Left lobe of liver (tissue), 2 donors: ENCODE measurements at regions not wholly inside any gene's neighbourhood (a gene's known extent, or its start where the extent isn't known, plus 50 kb on each side); places are given as distances from the start of the nearest gene placed in this dataset.
A peak's percentile ranks its signal among the peaks of the same experiment; 100 is the strongest.

Experiments used
- ATAC-seq: fragments of 200-7000 bp; cut with Tn5 transposase; one replicate; pipeline ENCODE4 v1.9.1; 2020; ENCODE audit warnings: mild to moderate bottlenecking, moderate library complexity
- DNase-seq: peaks from one replicate; pipeline ENCODE4 v3.0.0-alpha.2; 2020; ENCODE audit warnings: low spot score
- donor health status: DM: no; HTN: no; CAD: no; lungs with moderate emphysema.
- donor health status: DM: no; HTN: yes; CAD: no.

DNA sequence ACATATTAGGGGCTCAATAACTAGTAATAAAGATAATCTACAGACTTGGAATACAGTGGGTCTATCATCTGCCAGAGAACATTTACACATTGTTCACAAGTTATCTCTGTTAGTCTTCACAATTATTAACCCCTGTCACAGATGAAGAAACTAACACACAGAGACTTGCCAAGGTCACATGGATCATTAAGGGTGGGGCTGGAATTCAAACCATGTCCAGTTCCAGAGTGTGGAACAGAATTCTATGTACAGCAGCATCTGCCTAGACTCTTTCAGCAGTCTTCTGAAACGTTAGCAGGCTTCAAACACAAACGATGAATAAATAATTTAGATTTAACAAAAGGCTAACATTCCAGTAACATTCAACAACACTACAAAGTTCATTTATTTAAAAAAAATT, 673.9 kb upstream of the NR2F2 start:
- DNase-seq: no peak
- no peak for ATAC-seq

DNA sequence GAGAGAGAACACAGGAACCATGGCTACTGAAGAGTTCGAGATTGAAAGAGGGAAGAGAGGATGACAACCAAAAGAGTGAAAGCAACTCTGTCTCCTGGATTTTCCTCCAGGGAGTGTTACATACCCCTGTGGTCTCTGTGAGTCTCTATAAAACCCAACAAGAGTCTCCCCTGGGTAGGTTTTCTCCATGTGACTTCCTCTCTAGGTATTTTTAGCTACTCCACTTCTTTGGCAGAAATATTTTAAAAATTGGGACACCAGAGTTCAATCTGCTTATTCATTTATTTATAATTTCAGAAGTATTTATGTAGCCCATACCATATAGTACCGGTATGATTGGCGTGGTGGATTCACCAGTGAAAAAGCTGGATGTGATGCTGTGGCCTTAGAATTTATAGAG, 671.7 kb upstream of the NR2F2 start:
- no peak for DNase-seq
- no peak for ATAC-seq

DNA sequence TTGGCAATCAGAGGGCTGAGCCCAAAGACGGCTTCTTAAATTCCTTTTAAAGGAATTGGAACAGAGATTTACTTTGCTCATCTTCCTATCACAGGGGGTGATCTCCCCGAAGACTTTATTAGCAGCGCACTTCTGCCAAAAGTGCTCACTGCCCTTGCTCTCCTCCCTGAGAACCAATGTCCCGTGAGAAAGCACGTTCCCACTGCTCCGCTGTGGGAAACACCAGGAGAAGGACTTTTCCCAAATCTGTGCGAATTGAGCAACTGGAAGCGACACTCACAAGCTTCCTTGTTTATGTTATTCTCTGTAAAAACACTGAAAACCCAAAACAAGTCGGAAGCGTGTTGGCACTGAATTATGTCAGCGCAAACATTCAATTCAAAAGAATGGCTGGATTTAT, 670.8 kb upstream of the NR2F2 start:
- ATAC-seq (no peak), DNase-seq (no peak)

DNA sequence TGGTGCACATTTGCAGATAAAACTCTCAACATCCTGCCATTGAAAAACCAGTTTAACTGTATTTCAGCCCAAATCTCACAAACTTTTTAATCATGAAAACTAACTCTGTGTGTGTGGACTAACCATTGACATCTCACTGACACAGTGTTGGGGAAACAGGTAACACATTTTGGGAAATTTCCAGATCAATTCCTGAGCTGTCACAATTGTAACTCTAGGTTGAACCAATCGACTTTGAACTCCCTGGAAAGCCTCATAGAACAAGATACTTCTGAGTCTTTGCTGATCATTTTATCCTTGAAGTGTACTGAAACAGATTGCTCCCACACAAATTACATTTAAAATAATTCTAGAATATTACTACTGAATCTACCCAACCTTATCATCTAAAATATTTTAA, 667.9 kb upstream of the NR2F2 start:
- peak; percentile 69 for ATAC-seq
- no peak for DNase-seq

DNA sequence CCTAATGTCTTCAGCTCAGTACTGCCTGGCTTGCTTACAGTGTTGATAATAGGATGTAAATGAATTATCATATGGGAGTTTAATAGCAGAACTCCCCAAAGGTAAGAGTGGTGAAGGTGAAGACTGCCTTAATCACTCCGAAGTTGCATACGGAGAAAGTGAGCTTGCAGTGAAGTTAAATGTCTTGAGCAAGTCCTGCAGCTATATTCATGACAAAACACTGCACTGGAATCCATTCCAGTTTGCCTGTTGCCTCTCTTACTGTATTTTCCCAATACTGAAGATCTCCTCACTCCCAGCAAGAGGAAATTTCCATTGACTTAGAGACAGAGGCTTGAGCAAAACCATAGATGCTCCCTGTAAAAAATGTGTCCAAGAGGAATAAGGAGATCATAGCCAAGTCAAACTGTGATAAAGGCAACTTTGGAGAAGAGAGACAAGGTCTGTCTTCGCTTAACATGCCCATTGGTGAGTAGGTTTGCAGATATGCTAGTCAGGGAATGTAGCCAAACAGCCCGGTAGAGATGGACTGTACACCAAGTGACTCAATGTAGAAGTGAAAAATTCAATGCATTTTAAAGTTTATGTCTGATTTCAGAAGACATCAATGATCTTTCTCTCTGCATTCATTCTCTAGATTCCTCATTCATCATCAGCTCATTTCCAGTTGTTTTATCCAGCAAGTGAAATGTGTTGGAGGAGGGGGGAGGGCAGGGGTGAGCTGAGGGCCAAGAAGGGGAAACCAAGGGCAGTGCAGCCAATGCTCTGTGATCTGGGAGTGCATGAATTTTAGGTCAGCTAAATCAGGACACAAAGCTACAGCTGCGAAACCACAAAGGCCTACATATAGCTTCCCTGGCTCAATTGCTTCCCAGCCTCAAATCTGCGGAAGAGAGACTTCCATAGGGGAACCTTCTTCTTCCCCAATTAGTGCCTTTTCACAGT, 667.1 kb upstream of the NR2F2 start:
- DNase-seq (no peak), ATAC-seq (peak; percentile 23)

DNA sequence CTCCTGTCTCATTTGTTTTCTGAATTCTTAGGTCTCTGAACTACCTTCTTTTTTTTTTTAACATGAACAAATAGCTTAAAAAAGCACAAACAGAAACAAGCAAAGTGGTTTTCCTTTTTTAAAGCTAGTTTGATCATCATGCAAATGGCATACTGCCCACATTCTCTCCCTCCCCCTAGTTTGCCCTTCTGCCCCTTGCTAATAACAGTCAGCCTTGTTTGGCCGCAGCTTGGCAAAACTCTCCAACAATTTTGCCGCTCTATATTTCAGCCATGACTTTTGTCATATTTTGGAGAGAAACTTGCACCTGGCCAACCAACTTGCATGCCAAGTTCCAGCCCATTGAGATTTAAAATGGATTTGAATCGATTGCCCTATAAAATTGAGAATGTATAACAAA, 666.0 kb upstream of the NR2F2 start:
- ATAC-seq (peak; percentile 83), DNase-seq (peak; percentile 83)

DNA sequence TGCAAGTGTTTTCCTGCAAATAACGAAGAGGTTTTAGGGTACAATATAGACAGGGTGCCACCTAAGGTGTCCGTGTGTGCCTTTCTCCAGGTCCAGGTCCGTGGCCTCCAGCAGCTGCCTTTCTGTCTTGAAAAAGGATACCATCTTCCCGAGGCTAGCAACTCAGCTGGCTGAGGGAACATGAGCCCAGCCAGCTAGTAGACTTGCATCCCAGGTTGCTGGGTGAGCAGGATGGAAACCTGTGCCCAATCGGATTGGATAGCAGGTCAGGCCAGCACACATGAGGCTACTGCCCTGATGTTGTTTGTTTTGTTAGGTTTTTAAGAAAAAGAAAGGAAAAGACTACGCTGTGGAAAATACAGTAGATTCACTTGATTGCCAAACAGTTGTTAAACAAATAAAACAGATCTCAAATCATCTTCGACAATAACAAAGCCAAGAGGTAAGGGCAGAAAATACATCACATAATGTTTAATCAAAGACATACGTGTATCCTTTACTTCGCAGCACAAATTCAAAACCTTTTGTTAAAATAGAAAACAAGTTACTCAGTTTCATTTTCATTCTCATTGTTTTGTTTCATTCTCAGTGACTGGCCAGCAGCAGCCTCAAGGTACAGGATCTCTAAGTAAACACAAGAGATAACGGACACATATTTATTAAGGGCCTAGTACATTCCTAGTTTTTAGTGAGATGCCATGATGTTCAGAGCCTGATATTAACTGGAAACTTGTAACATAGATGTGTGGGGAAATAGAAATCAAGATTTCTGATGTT, 661.2 kb upstream of the NR2F2 start:
- ATAC-seq (peak; percentile 83), DNase-seq (no peak)

DNA sequence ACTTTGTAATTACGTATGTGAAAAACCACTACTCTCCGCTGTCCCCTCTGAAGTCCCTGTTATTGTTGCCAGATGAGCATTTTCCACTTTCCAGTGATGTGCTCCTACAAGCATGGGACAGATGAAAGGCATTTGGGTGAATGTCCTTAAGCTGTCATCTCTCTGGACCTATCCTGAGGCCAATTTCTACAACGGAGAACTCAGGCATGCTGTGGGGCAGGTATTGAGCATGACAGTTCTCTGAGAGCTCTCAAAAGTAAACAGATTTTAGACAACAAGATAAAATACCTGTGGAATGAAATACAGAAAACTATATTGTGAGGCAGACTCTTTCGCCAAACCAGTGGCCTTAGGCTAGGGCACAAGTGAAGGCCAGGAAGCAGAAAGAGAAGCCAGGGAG, 656.5 kb upstream of the NR2F2 start:
- DNase-seq (no peak), ATAC-seq (no peak)

DNA sequence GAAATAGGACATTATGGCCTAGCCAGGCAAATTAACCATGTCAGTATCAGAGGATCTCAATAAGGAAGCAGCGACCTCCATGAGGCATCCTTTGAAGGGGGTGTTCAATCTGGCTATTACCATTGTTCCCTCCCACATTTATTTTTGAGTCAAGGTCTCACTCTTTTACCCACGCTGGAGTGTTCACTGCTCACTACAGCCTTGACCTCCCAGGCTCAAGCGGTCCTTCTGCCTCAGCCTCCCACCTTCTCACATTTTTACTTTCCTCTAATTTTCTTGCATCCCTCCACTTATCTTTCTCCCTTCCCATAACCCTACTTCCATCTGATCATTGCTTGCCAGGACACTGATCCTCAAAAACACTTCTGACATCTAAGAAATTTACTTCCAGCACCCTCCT, 654.0 kb upstream of the NR2F2 start:
- ATAC-seq (no peak), DNase-seq (no peak)

DNA sequence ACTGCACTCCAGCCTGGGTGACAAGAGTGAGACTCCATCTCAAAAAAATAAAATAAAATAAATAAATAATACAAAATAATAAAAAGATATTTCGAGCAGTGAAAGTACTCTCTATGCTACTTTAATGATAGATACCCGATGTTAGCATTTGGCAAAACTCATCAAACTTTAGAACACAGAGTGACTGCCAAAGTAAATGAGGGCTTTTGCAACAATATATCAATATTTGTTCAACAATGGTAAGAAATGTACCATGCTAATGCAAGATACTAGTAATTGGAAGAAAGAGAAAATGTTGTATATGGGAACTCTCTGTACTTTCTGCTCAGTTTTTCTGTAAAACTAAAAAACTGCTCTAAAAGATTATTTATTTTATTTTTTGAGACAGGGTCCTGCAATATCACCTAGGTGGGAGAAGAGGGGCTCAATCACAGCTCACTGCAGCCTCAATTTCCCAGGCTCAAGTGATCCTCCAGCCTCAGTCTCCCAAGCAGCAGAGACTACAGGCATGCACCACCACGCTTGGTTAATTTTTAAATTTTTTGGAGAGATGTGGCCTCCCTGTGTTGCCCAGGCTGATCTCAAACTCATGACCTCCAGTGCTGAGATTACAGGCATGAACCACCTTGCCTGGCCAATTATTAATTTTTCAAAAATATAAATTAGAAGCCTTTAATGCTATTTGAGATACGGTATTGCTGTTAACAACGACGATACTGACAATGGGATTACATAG, 650.5 kb upstream of the NR2F2 start:
- ATAC-seq: peak; percentile 77
- peak; percentile 54 for DNase-seq

DNA sequence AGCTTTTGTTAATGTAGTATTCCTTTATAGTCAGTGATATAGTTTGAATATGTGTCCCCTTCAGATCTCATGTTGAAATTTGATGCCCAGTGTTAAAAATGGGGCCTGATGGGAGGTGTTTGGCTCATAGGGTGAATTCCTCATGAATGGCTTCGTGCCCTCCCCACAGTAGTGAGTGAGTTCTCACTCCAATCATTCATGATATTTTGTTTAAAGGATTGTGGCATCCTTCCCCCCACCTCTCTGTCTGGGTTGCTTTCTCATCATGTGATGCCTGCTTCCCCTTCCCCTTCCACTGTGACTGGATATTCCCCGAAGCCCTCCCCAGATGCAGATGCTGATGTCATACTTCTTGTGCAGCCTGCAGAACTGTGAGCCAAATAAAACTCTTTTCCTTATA, 649.8 kb upstream of the NR2F2 start:
- ATAC-seq: peak; percentile 50
- no peak for DNase-seq

DNA sequence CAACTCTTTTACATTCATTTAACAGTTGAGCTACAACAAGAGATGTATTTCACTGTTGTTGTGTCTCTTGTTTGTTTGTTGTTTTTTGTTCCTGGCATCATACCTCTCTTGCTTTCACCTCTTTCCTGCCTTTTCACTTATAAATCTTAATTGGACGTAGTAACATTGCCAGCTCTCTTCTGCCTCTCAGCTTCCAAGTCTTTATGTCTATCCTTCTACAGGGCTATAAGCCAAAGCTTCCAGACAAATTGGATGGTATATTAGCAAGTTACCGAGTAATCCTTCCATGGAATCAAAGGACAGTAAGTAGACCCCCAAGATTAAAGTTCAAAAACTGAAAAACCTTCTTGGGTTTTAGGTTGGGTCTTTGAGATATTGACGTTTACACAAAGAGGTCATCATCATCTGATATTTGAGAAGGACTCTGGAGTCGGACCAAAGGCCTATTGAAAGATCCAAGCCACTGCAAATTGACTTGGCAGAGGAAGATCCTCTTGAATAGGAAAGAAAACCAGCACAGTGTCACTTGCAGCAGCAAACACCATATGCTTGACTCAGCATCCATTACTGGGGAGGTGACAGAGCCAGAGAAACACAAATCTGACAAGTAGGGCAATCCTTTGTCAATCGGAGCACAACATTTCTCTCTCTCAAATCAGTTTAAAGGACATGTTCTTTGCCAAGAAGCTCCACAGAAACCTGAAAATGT, 648.5 kb upstream of the NR2F2 start:
- peak; percentile 57 for ATAC-seq
- DNase-seq: no peak

DNA sequence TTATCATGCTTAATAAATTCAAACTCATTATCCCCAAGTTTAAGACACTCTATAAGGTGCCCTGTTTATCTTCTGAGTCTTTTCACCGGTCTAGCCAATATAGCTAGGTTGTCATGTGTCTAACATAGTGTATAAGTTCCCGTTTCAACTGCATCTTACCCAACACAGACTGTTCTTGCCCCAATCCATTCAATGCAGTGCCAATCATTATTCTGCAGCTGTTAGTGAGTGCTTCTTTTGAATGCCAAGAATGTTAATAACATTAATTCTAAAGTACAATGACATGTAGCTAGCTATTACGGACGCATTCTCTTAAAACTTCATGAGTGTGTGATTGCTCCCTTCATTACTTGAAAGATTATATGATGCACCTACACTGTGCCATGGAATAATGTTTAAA, 646.4 kb upstream of the NR2F2 start:
- ATAC-seq (no peak), DNase-seq (no peak)

DNA sequence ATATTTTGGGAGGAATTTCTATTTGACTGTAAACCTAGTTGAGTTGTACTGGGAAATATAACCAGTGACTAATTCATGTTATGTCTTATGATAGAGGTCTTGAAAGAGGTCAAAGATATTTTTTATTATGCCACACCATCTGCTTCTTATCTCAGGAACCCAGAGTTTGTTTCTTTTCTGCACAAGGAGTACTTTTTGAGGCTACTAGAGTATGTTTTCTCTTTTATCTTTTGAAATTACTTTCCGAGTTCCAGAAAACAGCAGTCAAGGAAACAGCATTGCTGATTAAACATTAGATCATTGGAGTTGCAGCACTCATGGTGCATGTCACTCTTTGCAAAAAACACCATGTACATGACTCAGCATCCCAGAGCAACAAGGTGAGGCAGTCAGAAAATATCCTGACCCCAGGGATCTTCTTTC, 645.8 kb upstream of the NR2F2 start:
- DNase-seq: no peak
- ATAC-seq: peak; percentile 25

DNA sequence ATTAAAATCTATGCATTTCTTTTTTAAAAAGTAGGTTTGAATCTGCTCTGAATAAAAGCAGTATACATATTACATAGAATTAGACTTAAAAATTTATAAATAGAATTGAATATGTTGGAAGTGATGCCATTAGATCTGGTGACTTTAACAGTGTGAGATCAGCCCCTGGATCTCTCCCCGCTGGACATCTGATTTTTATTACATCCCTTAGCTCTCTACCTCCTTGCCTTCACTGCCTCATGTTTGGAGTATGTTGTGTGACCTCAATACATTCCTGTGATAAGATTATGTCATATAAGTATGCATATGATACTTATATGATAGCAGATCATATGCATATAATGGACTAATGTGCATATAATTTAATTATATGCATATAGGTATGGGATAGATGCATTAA, 643.4 kb upstream of the NR2F2 start:
- DNase-seq (no peak), ATAC-seq (no peak)

DNA sequence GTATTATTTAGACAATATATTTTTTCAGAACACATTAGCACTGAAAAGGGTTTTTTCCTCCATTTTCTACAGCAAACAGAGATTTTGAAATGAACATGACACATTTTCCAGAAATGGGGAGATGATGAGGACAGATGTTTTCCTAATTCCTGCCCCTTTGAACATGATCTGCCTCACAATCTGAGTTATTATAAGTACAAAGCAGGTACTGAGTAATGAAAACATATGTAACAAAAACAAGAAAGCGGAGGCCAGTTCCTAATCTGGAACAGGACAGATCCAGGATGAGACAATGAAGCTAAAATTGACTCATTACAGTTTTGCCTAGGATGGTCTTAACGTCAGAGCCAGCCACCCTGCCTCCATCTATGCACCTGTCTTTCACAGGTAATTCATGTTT, 642.8 kb upstream of the NR2F2 start:
- no peak for ATAC-seq
- DNase-seq: no peak

DNA sequence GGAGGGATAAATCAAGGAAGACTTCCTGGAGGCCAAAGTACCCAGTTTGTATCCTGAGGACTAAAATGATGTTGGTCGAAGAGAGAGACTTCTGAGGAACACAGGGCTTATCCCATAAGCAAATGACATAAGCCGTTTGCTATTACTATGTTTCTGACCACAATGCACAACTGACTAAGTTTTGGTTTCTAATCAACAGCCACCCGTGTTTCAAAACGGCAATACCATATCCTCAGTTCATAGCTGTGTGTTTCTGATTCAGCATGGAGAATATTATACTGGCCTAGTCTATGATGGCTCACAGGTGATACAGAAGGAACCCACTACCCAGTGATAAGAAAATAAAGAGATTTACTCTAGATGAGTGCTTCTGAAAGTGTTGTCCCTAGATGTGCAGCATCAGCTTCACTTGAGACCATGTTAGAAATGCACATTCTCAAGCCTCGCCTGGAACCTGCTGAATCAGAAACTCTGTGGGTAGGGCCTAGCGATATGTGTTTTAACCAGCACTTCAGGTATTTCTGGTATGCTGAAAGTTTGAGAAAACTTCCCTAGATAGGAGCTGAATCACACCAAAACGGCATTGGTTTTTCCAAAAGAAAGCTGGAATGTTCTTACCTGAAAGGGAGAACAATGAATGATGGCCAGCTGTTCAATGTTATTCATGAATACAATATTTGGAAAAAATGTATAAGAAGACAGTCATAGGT, 639.7 kb upstream of the NR2F2 start:
- DNase-seq (no peak), ATAC-seq (no peak)

DNA sequence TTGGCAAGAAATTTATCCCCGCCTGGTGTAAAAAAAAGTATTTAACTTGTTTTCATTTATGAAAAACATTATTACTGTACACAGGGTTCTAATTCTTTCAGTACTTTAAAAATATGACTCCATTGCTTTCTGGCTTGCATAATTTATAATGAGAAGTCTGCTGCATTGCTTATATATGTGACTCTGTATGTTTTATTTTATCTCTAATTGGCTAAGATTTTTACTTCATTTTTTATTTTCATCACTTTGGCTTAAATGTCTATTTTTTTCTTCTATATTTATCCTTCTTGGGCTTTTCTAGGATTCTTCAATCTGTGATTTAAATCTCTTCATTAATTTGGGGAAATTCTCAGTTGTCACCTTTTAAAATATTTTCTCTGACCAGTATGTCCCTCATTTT, 636.6 kb upstream of the NR2F2 start:
- ATAC-seq (no peak), DNase-seq (no peak)

DNA sequence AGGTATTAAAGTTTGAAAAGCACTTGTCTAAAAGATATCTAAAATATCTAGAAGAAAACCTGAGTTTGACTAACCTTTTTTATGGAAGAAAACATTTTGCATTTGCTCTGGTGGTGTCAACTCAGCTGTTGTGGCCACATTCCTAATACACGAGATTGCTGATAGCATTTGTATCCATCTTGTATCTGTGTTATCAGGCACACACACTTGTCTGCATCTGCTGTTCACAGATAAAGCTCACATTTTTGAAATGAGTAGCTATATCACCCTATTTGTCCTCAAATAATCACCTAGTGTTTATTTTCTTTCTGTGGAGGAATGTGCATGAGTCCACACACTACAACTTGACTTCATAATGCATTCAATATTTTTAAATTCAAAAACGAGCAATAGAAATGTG, 632.3 kb upstream of the NR2F2 start:
- DNase-seq (no peak), ATAC-seq (no peak)

DNA sequence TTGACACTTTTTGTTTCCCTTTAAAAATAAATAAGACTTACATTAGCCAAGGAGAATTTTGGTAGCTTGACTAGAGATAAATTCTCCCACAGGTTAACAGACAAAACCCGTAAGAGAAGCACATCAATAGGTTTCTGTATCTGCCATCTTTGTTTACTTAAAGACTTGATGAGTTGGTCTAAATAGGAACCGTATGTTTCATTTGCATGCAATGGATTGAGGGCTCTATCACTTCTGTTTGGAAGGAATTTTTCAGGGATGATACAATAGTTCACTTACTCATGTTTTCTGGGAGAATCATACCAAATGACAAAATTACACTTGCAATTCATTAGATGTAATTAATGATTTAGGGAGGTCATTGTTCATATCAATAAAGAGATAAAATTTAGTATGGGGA, 631.5 kb upstream of the NR2F2 start:
- DNase-seq (no peak), ATAC-seq (no peak)
